ENCODE measurements at regions not wholly inside any gene's neighbourhood (a gene's known extent, or its start where the extent isn't known, plus 50 kb on each side); places are given as distances from the start of the nearest gene placed in this dataset.

GRCh38 chr1:185495898-185496297, 178.9 kb upstream of the IVNS1ABP start:
- no peak for DNase-seq

- DNase-seq = no peak
These were observed 178.0 kb upstream of the IVNS1ABP start for GRCh38 chr1:185495007-185495406.

- no peak for DNase-seq
These were observed 175.2 kb upstream of the IVNS1ABP start for GRCh38 chr1:185492089-185492825.

GRCh38 chr1:185491604-185492003, 174.6 kb upstream of the IVNS1ABP start:
- DNase-seq = no peak

GRCh38 chr1:185490924-185491323, 173.9 kb upstream of the IVNS1ABP start:
- DNase-seq = no peak

GRCh38 chr1:185489406-185489805, 172.4 kb upstream of the IVNS1ABP start:
- no peak for DNase-seq

- DNase-seq = no peak
These were observed 171.8 kb upstream of the IVNS1ABP start for GRCh38 chr1:185488808-185489207.

- no peak for DNase-seq
These were observed 170.9 kb upstream of the IVNS1ABP start for GRCh38 chr1:185487936-185488335.

- DNase-seq = no peak
These were observed 170.0 kb upstream of the IVNS1ABP start for GRCh38 chr1:185487026-185487425.

- DNase-seq = no peak
These were observed 169.3 kb upstream of the IVNS1ABP start for GRCh38 chr1:185486346-185486745.

GRCh38 chr1:185483664-185484450, 166.8 kb upstream of the IVNS1ABP start:
- peak; percentile 42 for DNase-seq

- DNase-seq = no peak
These were observed 166.2 kb upstream of the IVNS1ABP start for GRCh38 chr1:185483217-185483616.

- no peak for DNase-seq
These were observed 163.5 kb upstream of the IVNS1ABP start for GRCh38 chr1:185480545-185480944.

- DNase-seq = no peak
These were observed 162.8 kb upstream of the IVNS1ABP start for GRCh38 chr1:185479796-185480195.

GRCh38 chr1:185478877-185479276, 161.8 kb upstream of the IVNS1ABP start:
- DNase-seq = no peak

GRCh38 chr1:185477638-185478580, 160.9 kb upstream of the IVNS1ABP start:
- DNase-seq = no peak

GRCh38 chr1:185474440-185475149, 157.6 kb upstream of the IVNS1ABP start:
- DNase-seq = no peak

- DNase-seq = no peak
These were observed 156.1 kb upstream of the IVNS1ABP start for GRCh38 chr1:185473186-185473585.

GRCh38 chr1:185468626-185469025, 151.6 kb upstream of the IVNS1ABP start:
- DNase-seq = no peak

- DNase-seq = no peak
These were observed 150.1 kb upstream of the IVNS1ABP start for GRCh38 chr1:185467122-185467521.

- DNase-seq = no peak
These were observed 147.7 kb upstream of the IVNS1ABP start for GRCh38 chr1:185464777-185465176.

- no peak for DNase-seq
These were observed 146.4 kb upstream of the IVNS1ABP start for GRCh38 chr1:185463433-185463832.

GRCh38 chr1:185463011-185463410, 146.0 kb upstream of the IVNS1ABP start:
- peak; percentile 73 for DNase-seq
